ENCODE measurements at regions not wholly inside any gene's neighbourhood (a gene's known extent, or its start where the extent isn't known, plus 50 kb on each side); places are given as distances from the start of the nearest gene placed in this dataset.
A peak's percentile ranks its signal among the peaks of the same experiment; 100 is the strongest.
"Not testable (repeated sequence)": the region's sequence is repeated elsewhere in the genome, so short reads cannot be mapped to it uniquely, and the experiment has no call there.

GRCh38 chr10:46739919-46740318 is 161.0 kb downstream of the SYT15 start:
- not testable (repeated sequence) for DNase-seq (ENCODE audit: low read depth, low spot score); H3K27ac ChIP-seq

- DNase-seq (ENCODE audit: low read depth, low spot score); H3K27ac ChIP-seq: not testable (repeated sequence)
Measured at GRCh38 chr10:46740368-46740767, 161.4 kb downstream of the SYT15 start.

- DNase-seq (ENCODE audit: low read depth, low spot score); H3K27ac ChIP-seq: not testable (repeated sequence)
Measured at GRCh38 chr10:46749003-46749402, 162.2 kb upstream of the PTPN20 start.

- not testable (repeated sequence) for H3K27ac ChIP-seq; DNase-seq (ENCODE audit: low read depth, low spot score)
Measured at GRCh38 chr10:46749470-46749869, 161.8 kb upstream of the PTPN20 start.

DNA sequence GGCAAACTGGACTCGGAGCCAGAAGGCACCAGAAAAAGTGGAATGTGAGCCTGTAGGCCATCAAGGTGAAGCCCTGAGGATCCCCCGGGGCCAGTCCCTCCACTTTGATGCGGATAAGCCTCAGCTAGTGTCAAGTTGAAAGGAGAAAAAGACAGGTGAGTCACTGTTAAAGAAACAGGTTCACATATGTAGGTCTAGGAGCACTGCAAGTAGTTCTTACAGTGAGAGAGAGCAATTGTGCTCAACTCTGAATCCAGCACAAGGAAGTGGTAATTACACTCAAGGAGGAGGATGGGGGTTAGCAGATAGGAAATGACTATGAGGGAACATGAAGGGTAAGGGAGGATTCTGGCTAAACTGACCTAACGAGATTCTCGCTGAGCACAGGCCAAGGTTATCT is 157.5 kb upstream of the PTPN20 start:
- DNase-seq (ENCODE audit: low read depth, low spot score); H3K27ac ChIP-seq: not testable (repeated sequence)

DNA sequence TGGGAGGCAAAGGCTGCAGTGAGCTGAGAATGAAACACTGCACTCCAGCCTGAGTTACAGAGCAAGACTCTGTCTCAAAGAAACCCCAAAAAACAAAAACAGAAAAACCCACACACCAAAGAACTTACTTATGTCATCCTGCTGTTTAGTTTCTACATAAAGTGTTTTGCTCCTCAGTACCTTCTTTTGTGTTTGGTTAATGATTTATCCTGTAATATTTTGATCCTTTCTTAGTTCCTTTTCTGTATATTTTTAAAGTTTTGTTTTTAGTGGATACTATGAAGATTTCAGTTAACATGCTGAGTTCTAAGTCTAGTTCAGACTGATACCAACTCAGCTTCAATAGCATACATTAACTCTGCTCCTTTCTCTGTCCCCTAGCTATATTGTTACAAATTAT is 149.8 kb upstream of the PTPN20 start:
- not testable (repeated sequence) for H3K27ac ChIP-seq; DNase-seq (ENCODE audit: low read depth, low spot score)

- H3K27ac ChIP-seq; DNase-seq (ENCODE audit: low read depth, low spot score): not testable (repeated sequence)
Measured at GRCh38 chr10:46768515-46769291, 142.5 kb upstream of the PTPN20 start.

DNA sequence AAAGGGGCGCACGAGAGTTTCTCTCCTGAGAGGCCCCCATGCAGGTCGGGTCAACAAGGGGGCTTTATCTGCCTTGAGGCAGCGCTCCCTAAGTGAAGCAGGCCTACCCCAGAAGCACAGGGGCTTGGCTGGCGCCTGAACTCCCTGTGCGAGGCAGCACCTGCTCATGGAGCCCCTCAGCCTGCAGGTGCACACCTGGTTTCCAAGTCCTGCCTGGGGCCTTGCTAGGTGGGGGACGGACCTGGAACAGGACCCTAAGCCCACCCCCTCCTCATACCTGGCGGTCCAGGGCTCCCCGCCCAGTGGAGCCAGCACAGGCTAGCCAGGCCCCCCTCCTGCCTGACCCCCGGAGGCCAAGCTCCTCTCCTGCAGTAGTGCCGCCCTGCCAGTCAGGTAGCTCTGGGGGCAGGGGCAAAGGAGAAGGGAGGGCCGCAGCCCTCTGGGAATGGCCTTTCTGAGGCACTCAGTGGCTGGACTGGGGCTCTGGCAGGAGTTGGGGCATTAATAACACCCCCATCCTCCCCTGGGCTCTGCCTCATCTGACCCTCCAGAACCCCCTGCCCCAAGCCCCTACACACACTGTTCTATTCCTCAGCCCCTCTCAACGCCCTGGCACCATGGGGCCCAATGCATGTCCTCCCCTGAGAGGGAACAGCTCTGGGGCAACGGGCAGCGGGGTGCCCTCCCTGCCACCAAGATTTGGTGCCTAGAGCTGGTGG is 137.9 kb upstream of the PTPN20 start:
- DNase-seq (ENCODE audit: low read depth, low spot score) = not testable (repeated sequence)

GRCh38 chr10:46773897-46774236 is 137.4 kb upstream of the PTPN20 start:
- DNase-seq (ENCODE audit: low read depth, low spot score); H3K27ac ChIP-seq: not testable (repeated sequence)

More for the DNA sequence above, 137.9 kb upstream of the PTPN20 start:
- H3K27ac ChIP-seq = not testable (repeated sequence)

DNA sequence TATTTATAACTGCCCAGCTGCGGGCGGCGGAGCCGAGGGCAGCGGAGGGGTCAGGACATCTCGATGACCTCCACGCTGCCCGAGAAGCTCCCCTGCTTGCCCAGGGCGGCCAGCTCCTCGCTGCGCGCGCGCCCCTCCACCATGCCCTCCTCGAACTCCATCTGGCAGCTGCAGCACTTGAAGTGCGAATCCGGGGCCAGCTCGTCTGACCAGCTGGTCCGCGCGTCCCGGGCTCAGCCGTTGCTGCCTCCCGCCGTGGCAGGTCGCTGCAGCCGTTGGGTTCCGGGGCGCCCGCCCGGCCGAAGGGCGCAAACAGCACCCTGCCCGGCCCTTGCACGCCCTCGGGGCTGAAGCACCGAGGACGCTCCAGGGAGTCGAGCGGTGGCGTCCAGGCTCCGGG is 136.9 kb upstream of the PTPN20 start:
- H3K27ac ChIP-seq; DNase-seq (ENCODE audit: low read depth, low spot score): not testable (repeated sequence)

GRCh38 chr10:46774945-46775667 is 136.1 kb upstream of the PTPN20 start:
- H3K27ac ChIP-seq; DNase-seq (ENCODE audit: low read depth, low spot score): not testable (repeated sequence)

GRCh38 chr10:46775668-46776059 is 135.6 kb upstream of the PTPN20 start:
- DNase-seq (ENCODE audit: low read depth, low spot score); H3K27ac ChIP-seq: not testable (repeated sequence)

DNA sequence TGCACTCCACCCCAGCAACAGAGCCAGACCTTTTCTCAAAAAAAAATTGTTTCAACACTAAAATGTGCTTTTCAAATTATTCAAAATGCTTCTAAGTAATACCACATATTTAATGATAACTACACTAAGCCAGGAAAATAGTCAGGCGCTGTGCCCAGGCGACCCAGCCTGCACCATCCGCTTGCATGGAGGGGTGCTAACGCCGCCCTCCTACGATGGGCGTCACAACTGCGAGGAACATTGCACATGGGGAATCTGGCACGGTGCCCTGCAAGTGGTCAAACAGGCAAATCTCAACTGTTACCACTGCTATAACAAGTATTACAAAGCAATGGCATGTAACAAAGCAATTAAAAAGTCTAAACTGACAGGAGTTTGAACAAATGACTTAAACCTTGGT is 131.7 kb upstream of the PTPN20 start:
- H3K27ac ChIP-seq; DNase-seq (ENCODE audit: low read depth, low spot score): not testable (repeated sequence)

DNA sequence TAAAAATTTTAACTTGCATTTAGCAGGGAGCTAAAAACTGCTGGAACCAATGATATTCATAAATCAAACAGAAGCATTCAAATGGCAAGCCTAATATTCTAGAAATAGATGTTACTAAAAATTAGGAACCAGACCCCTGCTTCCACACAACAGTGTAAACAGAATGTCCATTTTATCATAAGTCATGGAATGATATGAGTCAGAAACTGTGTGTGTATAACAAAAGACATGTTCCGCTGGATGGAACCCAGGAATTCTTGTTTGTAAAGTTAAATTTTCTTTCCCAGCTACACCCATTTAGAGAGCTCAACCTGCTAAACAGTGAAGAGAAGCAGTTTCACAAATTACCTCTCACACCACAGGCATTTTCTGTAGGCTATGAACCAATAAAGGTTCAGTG is 131.1 kb upstream of the PTPN20 start:
- peak overlapping the region; percentile 46 for H3K27ac ChIP-seq
- DNase-seq (ENCODE audit: low read depth, low spot score) = peak; percentile 27

DNA sequence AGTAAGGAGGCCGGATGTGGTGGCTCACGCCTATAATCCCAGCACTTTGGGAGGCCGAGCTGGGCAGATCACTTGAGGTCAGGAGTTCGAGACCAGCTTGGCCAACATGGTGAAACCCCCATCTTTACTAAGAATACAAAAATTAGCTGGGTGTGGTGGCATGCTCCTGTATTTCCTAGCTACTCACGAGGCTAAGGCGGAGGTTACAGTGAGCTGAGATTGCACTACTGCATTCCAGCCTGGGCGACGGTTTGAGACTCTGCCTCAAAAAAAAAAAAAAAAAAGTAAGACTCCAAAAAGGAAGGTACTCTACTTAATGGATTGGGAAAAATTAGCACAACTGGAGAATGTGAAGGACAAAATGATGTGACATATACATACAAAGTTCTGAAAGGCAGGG is 130.2 kb upstream of the PTPN20 start:
- peak overlapping the region; percentile 46 for H3K27ac ChIP-seq
- DNase-seq (ENCODE audit: low read depth, low spot score) = peak; percentile 12

DNA sequence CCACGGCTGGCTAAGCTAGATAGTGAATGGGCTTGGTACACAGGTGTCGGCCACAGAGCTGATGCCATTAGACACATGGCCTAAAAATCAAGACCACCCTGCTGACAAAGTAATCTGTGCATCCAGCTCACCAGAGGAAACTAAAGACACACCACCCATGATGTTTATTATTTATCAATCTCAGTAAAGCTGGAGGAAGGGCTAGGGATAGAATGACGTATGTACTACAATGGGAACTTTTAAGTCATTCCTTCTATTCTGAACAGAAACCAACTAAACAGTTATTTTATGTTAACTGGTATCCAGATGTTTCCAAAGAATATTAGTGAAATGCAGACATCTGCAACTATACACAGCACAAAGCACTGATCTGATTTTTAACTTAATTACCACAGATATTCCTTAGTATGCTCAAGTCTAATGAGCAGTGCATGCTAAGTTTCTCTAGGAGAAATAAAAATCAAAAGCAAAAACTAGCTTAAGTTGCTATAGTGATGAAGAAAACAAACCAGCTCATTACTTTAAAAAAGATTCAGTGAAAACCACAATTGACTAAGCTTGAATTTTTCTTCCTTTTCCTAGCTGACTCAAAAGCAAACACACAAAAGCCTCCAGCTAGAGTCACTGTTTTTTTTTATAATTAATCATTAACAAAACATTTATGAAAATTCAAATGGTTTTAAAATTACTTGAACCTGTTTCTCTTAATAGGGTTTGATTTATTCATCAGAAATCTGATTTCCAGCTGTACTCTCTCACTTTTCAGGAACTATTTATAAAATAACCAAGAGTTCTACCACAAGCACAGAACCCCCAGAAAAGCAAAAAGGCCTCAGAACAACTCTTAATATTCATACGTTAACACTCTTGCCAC is 129.0 kb upstream of the PTPN20 start:
- not testable (repeated sequence) for DNase-seq (ENCODE audit: low read depth, low spot score); H3K27ac ChIP-seq

DNA sequence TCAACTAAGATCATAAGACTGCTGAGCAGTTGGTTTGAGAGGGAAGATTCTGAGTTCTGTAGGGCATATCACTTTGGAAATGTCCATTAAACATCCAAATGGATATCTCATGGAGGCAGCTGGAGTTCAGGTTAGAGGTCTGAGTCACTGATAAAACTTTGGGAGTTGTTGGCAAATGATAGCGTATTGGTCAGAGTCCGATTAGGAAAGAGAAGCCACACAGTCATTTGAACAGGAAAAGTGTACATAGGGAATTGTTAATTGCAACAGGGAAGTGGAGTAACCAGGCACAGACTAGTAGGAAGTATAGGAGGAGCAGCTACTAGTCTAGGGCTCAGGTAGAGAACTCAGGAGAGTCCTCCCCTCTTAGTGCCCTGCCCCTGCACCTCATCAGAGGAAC is 126.6 kb upstream of the PTPN20 start:
- H3K27ac ChIP-seq; DNase-seq (ENCODE audit: low read depth, low spot score): not testable (repeated sequence)

GRCh38 chr10:46786125-46786517 is 125.1 kb upstream of the PTPN20 start:
- peak overlapping the region; percentile 46 for H3K27ac ChIP-seq
- not testable (repeated sequence) for DNase-seq (ENCODE audit: low read depth, low spot score)

DNA sequence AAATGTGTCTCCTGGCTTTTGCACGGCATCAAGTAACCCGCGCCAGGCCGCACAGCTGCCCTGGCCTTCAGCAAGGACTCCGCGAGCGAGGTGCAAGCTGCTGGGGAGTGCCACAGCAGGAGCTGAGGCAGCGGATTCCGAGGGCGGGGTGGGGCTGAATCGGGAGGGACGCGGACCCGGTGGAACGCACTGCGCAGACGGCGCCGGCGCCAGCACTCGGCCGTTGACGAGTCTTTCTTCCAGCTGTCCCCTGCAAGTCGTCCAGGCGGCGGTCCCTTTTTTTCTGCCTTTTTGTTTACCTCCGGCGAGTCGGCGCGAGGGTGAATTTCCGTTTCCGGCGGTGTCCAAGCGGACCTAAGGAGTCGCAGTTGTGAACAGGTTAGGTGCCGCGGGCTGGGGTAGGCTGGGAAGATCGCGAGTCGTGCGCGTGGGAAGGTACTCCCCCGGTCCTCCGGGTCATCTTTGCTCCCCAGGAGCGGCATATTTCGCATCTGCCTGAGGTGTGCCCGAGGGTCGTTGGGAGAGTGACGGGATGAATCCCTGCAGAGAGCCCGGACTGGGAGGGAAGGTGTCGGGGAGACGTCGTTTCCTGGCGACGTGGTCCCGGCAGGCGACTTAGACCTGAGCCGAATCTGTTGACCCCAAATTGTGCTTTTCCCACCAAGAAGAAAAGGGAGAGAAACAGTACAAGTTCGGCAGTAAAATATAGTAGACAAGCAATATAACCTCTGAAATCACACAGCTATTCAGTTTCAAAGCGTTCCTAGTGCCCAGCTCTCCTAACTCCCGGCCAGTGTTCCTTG is 124.5 kb upstream of the PTPN20 start:
- not testable (repeated sequence) for DNase-seq (ENCODE audit: low read depth, low spot score)
- peak overlapping the region; percentile 46 for H3K27ac ChIP-seq
